GM23338 (cell line): ENCODE measurements at regions not wholly inside any gene's neighbourhood (a gene's known extent, or its start where the extent isn't known, plus 50 kb on each side); places are given as distances from the start of the nearest gene placed in this dataset.
"Not testable (repeated sequence)": the region's sequence is repeated elsewhere in the genome, so short reads cannot be mapped to it uniquely, and the experiment has no call there.

Experiments
- ATAC-seq: fragments of 200-7000 bp; cut with Tn5 transposase; 3 replicates; pipeline ENCODE4 v1.9.1; 2020
- DNase-seq: peaks from one replicate; pipeline ENCODE4 v3.0.0-alpha.2; 2015; ENCODE audit warnings: low spot score
- H2AFZ ChIP-seq: fragments of 200-600 bp; sonication (generic); 2 replicates; pipeline ENCODE4 v1.8.0; 2016; ENCODE audit warnings: antibody characterized with exemption, mild to moderate bottlenecking, moderate library complexity
- H3F3A ChIP-seq: fragments of 200-600 bp; sonication (generic); replicated peaks from 2 replicates; pipeline ENCODE4 v1.8.0; 2017; ENCODE audit warnings: antibody characterized with exemption, mixed run types, low read depth
- H3K27ac ChIP-seq: fragments of 200-600 bp; sonication (generic); 2 replicates; pipeline ENCODE4 v1.6.1; 2016; ENCODE audit warnings: low read depth
- H3K27me3 ChIP-seq: fragments of 200-600 bp; sonication (generic); 2 replicates; pipeline ENCODE4 v1.8.0; 2016; ENCODE audit warnings: mild to moderate bottlenecking, mixed run types, moderate library complexity; ENCODE audit not compliant: insufficient read depth
- H3K36me3 ChIP-seq: fragments of 200-600 bp; sonication (generic); 2 replicates; pipeline ENCODE4 v1.8.0; 2016; ENCODE audit warnings: mild to moderate bottlenecking; ENCODE audit not compliant: insufficient read depth
- H3K4me1 ChIP-seq: fragments of 200-600 bp; sonication (generic); 2 replicates; pipeline ENCODE4 v1.8.0; 2016; ENCODE audit warnings: mild to moderate bottlenecking, moderate library complexity; ENCODE audit not compliant: insufficient read depth
- H3K4me2 ChIP-seq: fragments of 200-600 bp; sonication (generic); 2 replicates; pipeline ENCODE4 v1.7.1; 2017; ENCODE audit warnings: mixed run types
- H3K4me3 ChIP-seq: fragments of 200-600 bp; sonication (generic); 2 replicates; pipeline ENCODE4 v1.6.1; 2016; ENCODE audit warnings: mixed run types
- H3K79me2 ChIP-seq: fragments of 200-600 bp; sonication (generic); replicated peaks from 2 replicates; pipeline ENCODE4 v1.8.0; 2017; ENCODE audit warnings: mild to moderate bottlenecking; ENCODE audit not compliant: insufficient read depth
- H3K9me2 ChIP-seq: fragments of 200-600 bp; sonication (generic); 2 replicates; pipeline ENCODE4 v1.8.0; 2017; ENCODE audit not compliant: insufficient read depth
- H4K20me1 ChIP-seq: fragments of 200-600 bp; sonication (generic); replicated peaks from 2 replicates; pipeline ENCODE4 v1.8.0; 2017; ENCODE audit warnings: mild to moderate bottlenecking; ENCODE audit not compliant: insufficient read depth
- H3K27ac Mint-ChIP-seq: 2 replicates; pipeline ENCODE4 v1.8.0; 2020; ENCODE audit warnings: inconsistent platforms, mild to moderate bottlenecking, moderate library complexity, mixed read lengths
- H3K27me3 Mint-ChIP-seq: 3 replicates; pipeline ENCODE4 v1.8.0; 2022; ENCODE audit warnings: low read depth, mild to moderate bottlenecking, moderate library complexity, mixed read lengths, inconsistent platforms; ENCODE audit not compliant: insufficient read depth, poor library complexity
- H3K36me3 Mint-ChIP-seq: 3 replicates; pipeline ENCODE4 v1.8.0; 2021; ENCODE audit warnings: low read depth, mild to moderate bottlenecking, inconsistent platforms, moderate library complexity, mixed read lengths
- H3K4me1 Mint-ChIP-seq: 3 replicates; pipeline ENCODE4 v1.8.0; 2020; ENCODE audit warnings: mild to moderate bottlenecking, inconsistent platforms, mixed read lengths
- H3K4me3 Mint-ChIP-seq: 3 replicates; pipeline ENCODE4 v1.8.0; 2021; ENCODE audit warnings: moderate library complexity, mild to moderate bottlenecking, inconsistent platforms, mixed read lengths
- H3K9me3 Mint-ChIP-seq: 3 replicates; pipeline ENCODE4 v1.8.0; 2020; ENCODE audit warnings: moderate library complexity, mild to moderate bottlenecking, inconsistent platforms, mixed read lengths
- CREB1 ChIP-seq: fragments of 250-450 bp; sonication (Bioruptor Pico); IDR thresholded peaks from 2 replicates; pipeline ENCODE4 v1.5.0; 2020; ENCODE audit warnings: low read depth, mild to moderate bottlenecking, moderate library complexity
- EZH2 ChIP-seq: fragments of 200-600 bp; sonication (generic); IDR thresholded peaks from one replicate; pipeline ENCODE4 v1.8.0; 2017; ENCODE audit warnings: antibody characterized with exemption, mild to moderate bottlenecking, low read depth; ENCODE audit not compliant: unreplicated experiment
- EZH2phosphoT487 ChIP-seq: fragments of 200-600 bp; sonication (generic); IDR thresholded peaks from one replicate; pipeline ENCODE4 v1.8.1; 2018; ENCODE audit warnings: antibody characterized with exemption; ENCODE audit not compliant: unreplicated experiment
- JUNB ChIP-seq: IDR thresholded peaks from one replicate; pipeline ENCODE4 v1.6.1; 2016; ENCODE audit warnings: antibody characterized with exemption; ENCODE audit not compliant: unreplicated experiment
- NANOG ChIP-seq: IDR thresholded peaks from 2 replicates; pipeline ENCODE4 v1.6.1; 2016; ENCODE audit warnings: antibody characterized with exemption, borderline replicate concordance
- POLR2AphosphoS5 ChIP-seq: IDR thresholded peaks from 2 replicates; pipeline ENCODE4 v1.6.1; 2016; ENCODE audit warnings: antibody characterized with exemption, low read depth
- ZNF462 ChIP-seq: fragments of 250-450 bp; sonication (Bioruptor Pico); IDR thresholded peaks from 2 replicates; pipeline ENCODE4 v1.5.0; 2020; ENCODE audit warnings: mild to moderate bottlenecking, moderate library complexity
- TF ChIP-seq, protein P1 (sequence below): IDR thresholded peaks from 2 replicates; pipeline ENCODE4 v1.6.1; 2016; ENCODE audit warnings: antibody characterized with exemption

DNA sequence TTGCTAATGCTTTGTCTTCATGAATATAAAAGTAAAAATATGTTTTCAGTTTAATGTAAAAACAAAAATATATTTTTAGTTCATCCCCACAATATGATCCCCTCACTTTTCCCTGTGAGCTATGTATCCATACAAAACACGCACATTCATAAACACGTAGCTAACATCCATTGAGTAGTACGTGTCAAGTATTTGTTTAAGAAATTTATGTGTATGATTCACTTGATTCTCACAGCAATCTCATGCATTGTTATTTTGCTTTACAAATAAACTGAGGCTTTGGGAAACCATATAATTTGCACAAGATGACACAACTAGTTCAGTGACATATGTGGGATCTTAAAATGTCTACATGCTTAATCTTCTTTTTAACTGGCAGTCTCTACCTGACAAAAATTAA is 329.6 kb upstream of the SEMA3C start (continued):
- TF ChIP-seq ZNF462: no peak

- DNase-seq, H3K27ac Mint-ChIP-seq, H3K27me3 Mint-ChIP-seq, H3K4me3 Mint-ChIP-seq, H3K4me1 ChIP-seq, H2AFZ ChIP-seq, H3K27ac ChIP-seq, H3K79me2 ChIP-seq, H3K36me3 ChIP-seq, ATAC-seq, H3K4me2 ChIP-seq, H4K20me1 ChIP-seq, H3F3A ChIP-seq, H3K9me2 ChIP-seq, H3K27me3 ChIP-seq, H3K4me3 ChIP-seq: not testable (repeated sequence)
- H3K9me3 Mint-ChIP-seq: peaks cover 17% of the 10 kb centered on the region
- peaks cover 14% of the 10 kb centered on the region for H3K4me1 Mint-ChIP-seq
- peaks cover 15% of the 10 kb centered on the region; the same call in 2 of the 3 replicates for H3K36me3 Mint-ChIP-seq
Observed at GRCh38 chr7:81247364-81247763, 328.5 kb upstream of the SEMA3C start.

DNA sequence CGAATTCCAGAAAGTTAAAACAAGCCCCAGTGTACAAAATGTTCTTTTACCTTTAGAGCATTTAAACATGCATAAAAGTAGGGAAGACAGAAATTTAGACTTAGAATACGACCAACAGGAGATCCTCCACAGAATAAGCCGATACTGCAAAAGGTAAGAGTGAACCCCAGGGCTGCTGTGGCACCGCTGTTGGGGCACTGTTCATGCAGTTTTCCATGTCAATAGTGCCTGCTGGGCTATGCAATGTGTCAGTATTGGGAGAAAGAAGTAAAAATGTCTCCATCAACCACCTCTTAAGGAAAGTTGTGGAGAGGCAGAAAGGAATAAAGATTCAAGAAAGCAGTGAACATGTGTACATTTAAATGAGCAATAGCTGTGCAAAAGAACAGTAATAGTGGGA is 326.5 kb upstream of the SEMA3C start:
- H3K4me2 ChIP-seq: peak overlapping the region; percentile 3; the same call in 1 of the 2 replicates
- Mint-ChIP-seq H3K27me3 (peaks cover 2% of the 10 kb centered on the region), H3K27ac (peak overlapping the region; percentile 61), H3K4me3 (peak overlapping the region; percentile 3; the same call in 1 of the 3 replicates), H3K9me3 (peaks cover 17% of the 10 kb centered on the region), H3K4me1 (peaks cover 8% of the 10 kb centered on the region), H3K36me3 (peaks cover 15% of the 10 kb centered on the region; the same call in 2 of the 3 replicates)
- no peak overlapping the region; the same call in 1 of the 2 replicates for H2AFZ ChIP-seq
- H4K20me1 ChIP-seq: no peaks in the 10 kb centered on the region
- H3K79me2 ChIP-seq: no peaks in the 10 kb centered on the region
- ATAC-seq: peak; percentile 99
- DNase-seq: peak; percentile 35
- no peak overlapping the region for H3K27ac ChIP-seq
- no peaks in the 10 kb centered on the region for H3K27me3 ChIP-seq
- H3F3A ChIP-seq: no peaks in the 10 kb centered on the region
- no peaks in the 10 kb centered on the region for H3K9me2 ChIP-seq
- no peak overlapping the region for H3K4me3 ChIP-seq
- no peaks in the 10 kb centered on the region for H3K4me1 ChIP-seq
- H3K36me3 ChIP-seq: no peaks in the 10 kb centered on the region
- TF ChIP-seq NANOG (no peak), EZH2 (no peak), POLR2AphosphoS5 (no peak), CREB1 (CRISPR knock-in tag) (no peak), EZH2phosphoT487 (no peak), JUNB (no peak)
- TF ChIP-seq, protein P1, sequence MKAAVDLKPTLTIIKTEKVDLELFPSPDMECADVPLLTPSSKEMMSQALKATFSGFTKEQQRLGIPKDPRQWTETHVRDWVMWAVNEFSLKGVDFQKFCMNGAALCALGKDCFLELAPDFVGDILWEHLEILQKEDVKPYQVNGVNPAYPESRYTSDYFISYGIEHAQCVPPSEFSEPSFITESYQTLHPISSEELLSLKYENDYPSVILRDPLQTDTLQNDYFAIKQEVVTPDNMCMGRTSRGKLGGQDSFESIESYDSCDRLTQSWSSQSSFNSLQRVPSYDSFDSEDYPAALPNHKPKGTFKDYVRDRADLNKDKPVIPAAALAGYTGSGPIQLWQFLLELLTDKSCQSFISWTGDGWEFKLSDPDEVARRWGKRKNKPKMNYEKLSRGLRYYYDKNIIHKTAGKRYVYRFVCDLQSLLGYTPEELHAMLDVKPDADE: no peak
